K562 (cell line): ENCODE measurements at regions not wholly inside any gene's neighbourhood (a gene's known extent, or its start where the extent isn't known, plus 50 kb on each side); places are given as distances from the start of the nearest gene placed in this dataset.

Experiments
- ATAC-seq: fragments of 200-7000 bp; cut with Tn5 transposase; 3 replicates; pipeline ENCODE4 v1.9.1; 2020; ENCODE audit warnings: moderate library complexity
- BruUV-seq: library from RNA; stranded (reverse); fragments of 400-500 nt; replicated peaks from 2 replicates; lab custom pipeline; 2021; lab: Mats Ljungman, UMichigan
- CTCF ChIA-PET: fragments of 300-600 bp; formaldehyde crosslinking; extraction: SDS; loops from one replicate; lab custom pipeline; 2021; ENCODE audit warnings: low intra/inter-chr PET ratio; lab: Yijun Ruan, JAX
- POLR2A ChIA-PET: fragments of 300-600, 350-650 bp; sonication (Branson Sonifier 250); formaldehyde crosslinking; extraction: SDS; loops from one replicate; lab custom pipeline; 2021; ENCODE audit warnings: antibody characterized with exemption, inconsistent platforms; lab: Yijun Ruan, JAX
- DNase-seq, 4 experiments: peaks; one replicate each; pipeline versions ENCODE4 v3.0.0 to v3.0.0-alpha.2; 2011 to 2018; ENCODE audit warnings: low spot score in 3 of 4, mixed read lengths in 3 of 4; ENCODE audit errors: extremely low read depth in 1 of 4
- FAIRE-seq: peaks from 2 replicates; lab custom pipeline; 2011; peaks lifted over from hg19 to GRCh38; lab: Jason Lieb, UNC
- H2AFZ ChIP-seq: 2 replicates; pipeline ENCODE4 v1.6.0; 2011; ENCODE audit warnings: low read depth, low read length, control low read depth, inconsistent platforms
- H3K27ac ChIP-seq: fragments of 200-600 bp; 3 replicates; pipeline ENCODE4 v1.8.0; 2011; ENCODE audit warnings: low read depth, mild to moderate bottlenecking, control low read depth, inconsistent platforms, low read length, moderate library complexity, mixed read lengths; ENCODE audit errors: extremely low read depth
- H3K27me3 ChIP-seq, 2 experiments: fragments of 300-600 bp in 1 of 2; 2 replicates in 1 of 2; 3 replicates in 1 of 2; pipeline versions ENCODE4 v1.6.0 to v1.8.0; 2011; ENCODE audit warnings: inconsistent platforms in 2 of 2, low read length in 2 of 2, mild to moderate bottlenecking in 1 of 2, mixed read lengths in 1 of 2, moderate library complexity in 1 of 2; ENCODE audit not compliant: control insufficient read depth in 2 of 2, insufficient read depth in 2 of 2
- H3K36me3 ChIP-seq: fragments of 300-600 bp; 3 replicates; pipeline ENCODE4 v1.8.0; 2011; ENCODE audit warnings: mild to moderate bottlenecking, low read length, inconsistent platforms; ENCODE audit not compliant: control insufficient read depth, insufficient read depth
- H3K4me1 ChIP-seq, 2 experiments: fragments of 200-600 bp in 1 of 2; replicated peaks in 1 of 2; 2 replicates in 1 of 2; 3 replicates in 1 of 2; pipeline versions ENCODE4 v1.5.1 to v1.8.0; 2011; ENCODE audit warnings: inconsistent platforms in 2 of 2, low read length in 2 of 2, mild to moderate bottlenecking in 1 of 2, mixed read lengths in 1 of 2, moderate library complexity in 1 of 2; ENCODE audit not compliant: control insufficient read depth in 2 of 2, insufficient read depth in 2 of 2
- H3K4me2 ChIP-seq: 2 replicates; pipeline ENCODE4 v1.6.1; 2011; ENCODE audit warnings: low read length, control low read depth, inconsistent platforms, mixed read lengths; ENCODE audit not compliant: insufficient read depth
- H3K4me3 ChIP-seq: fragments of 200-600 bp; sonication (generic), shearing (Covaris generic); 2 replicates; pipeline ENCODE4 v1.5.1; 2016; ENCODE audit warnings: control low read depth, inconsistent platforms
- H3K79me2 ChIP-seq: fragments of 200-600 bp; 3 replicates; pipeline ENCODE4 v1.8.0; 2011; ENCODE audit warnings: low read length, inconsistent platforms; ENCODE audit not compliant: control insufficient read depth, insufficient read depth
- H3K9ac ChIP-seq, 2 experiments: 2 replicates each; pipeline versions ENCODE4 v1.6.0 to v1.6.1; 2011; ENCODE audit warnings: low read depth in 2 of 2, low read length in 2 of 2, control low read depth in 1 of 2, inconsistent platforms in 1 of 2, mild to moderate bottlenecking in 1 of 2, mixed read lengths in 1 of 2; ENCODE audit not compliant: insufficient read depth in 1 of 2
- H3K9me1 ChIP-seq: one replicate; pipeline ENCODE4 v1.6.0; 2011; ENCODE audit warnings: inconsistent platforms, mild to moderate bottlenecking, low read length, moderate library complexity; ENCODE audit not compliant: control insufficient read depth, insufficient read depth
- H3K9me3 ChIP-seq: replicated peaks from 2 replicates; pipeline ENCODE4 v1.5.1; 2011; ENCODE audit warnings: low read depth, low read length, inconsistent platforms; ENCODE audit not compliant: control insufficient read depth, insufficient read depth
- H4K20me1 ChIP-seq: replicated peaks from 2 replicates; pipeline ENCODE4 v1.6.1; 2011; ENCODE audit warnings: low read length, inconsistent platforms, mixed read lengths; ENCODE audit not compliant: control insufficient read depth, insufficient read depth
- CTBP1 ChIP-seq: fragments of 450-650 bp; IDR thresholded peaks from 2 replicates; pipeline ENCODE4 v1.6.1; 2016; ENCODE audit warnings: borderline replicate concordance
- ETV1 ChIP-seq: fragments of 450-650 bp; conservative IDR thresholded peaks from 2 replicates; pipeline ENCODE4 v1.6.1; 2016; ENCODE audit warnings: missing genetic modification characterization, control low read depth, low read depth, missing compliant biosample characterization
- FIP1L1 ChIP-seq: fragments of 200-400 bp; formaldehyde crosslinking; IDR thresholded peaks from 2 replicates; pipeline ENCODE4 v1.6.1; 2018; ENCODE audit warnings: mild to moderate bottlenecking, low read depth, low read length; ENCODE audit not compliant: poor library complexity, severe bottlenecking
- GTF2B ChIP-seq: IDR thresholded peaks from 2 replicates; pipeline ENCODE4 v1.6.1; 2011; ENCODE audit not compliant: insufficient read length; ENCODE audit errors: extremely low read depth
- HMG20A ChIP-seq: fragments of 450-650 bp; formaldehyde crosslinking; conservative IDR thresholded peaks from 2 replicates; pipeline ENCODE4 v1.4.0; 2020; ENCODE audit warnings: mild to moderate bottlenecking, mixed read lengths
- HOXB6 ChIP-seq: fragments of 250-450 bp; sonication (Bioruptor Pico); IDR thresholded peaks from 2 replicates; pipeline ENCODE4 v1.5.1; 2022; ENCODE audit warnings: mild to moderate bottlenecking, borderline replicate concordance
- KAT2B ChIP-seq: IDR thresholded peaks from one replicate; pipeline ENCODE4 v1.6.1; 2012; ENCODE audit warnings: low read depth, mild to moderate bottlenecking, control low read depth, inconsistent platforms, low read length, moderate library complexity
- NRF1 ChIP-seq, 2 experiments: fragments of 450-650 bp; IDR thresholded peaks in 1 of 2; conservative IDR thresholded peaks in 1 of 2; 2 replicates each; pipeline ENCODE4 v1.6.1; 2014; ENCODE audit warnings: mild to moderate bottlenecking in 2 of 2
- NUFIP1 ChIP-seq: fragments of 450-650 bp; IDR thresholded peaks from 2 replicates; pipeline ENCODE4 v1.6.1; 2018; ENCODE audit not compliant: partially characterized antibody
- RBM17 ChIP-seq: fragments of 200-400 bp; formaldehyde crosslinking; IDR thresholded peaks from 2 replicates; pipeline ENCODE4 v1.6.1; 2017; ENCODE audit warnings: low read depth, mild to moderate bottlenecking, low read length, borderline replicate concordance
- STAG1 ChIP-seq: sonication (generic); formaldehyde crosslinking; IDR thresholded peaks from 2 replicates; pipeline ENCODE4 v1.5.0; 2020; ENCODE audit warnings: missing genetic modification reagents, borderline replicate concordance
- TAL1 ChIP-seq: fragments of 450-650 bp; IDR thresholded peaks from 2 replicates; pipeline ENCODE4 v1.6.1; 2016; ENCODE audit warnings: mild to moderate bottlenecking
- ZNF431 ChIP-seq: sonication (generic); formaldehyde crosslinking; IDR thresholded peaks from 2 replicates; pipeline ENCODE4 v1.8.0; 2022; ENCODE audit warnings: mild to moderate bottlenecking, missing genetic modification reagents
- ZNF764 ChIP-seq: fragments of 250-450 bp; sonication (Bioruptor Pico); IDR thresholded peaks from 2 replicates; pipeline ENCODE4 v1.4.0; 2020; ENCODE audit warnings: low read depth, mild to moderate bottlenecking, moderate library complexity
- ZNF830 ChIP-seq: fragments of 250-450 bp; sonication (Bioruptor Pico); IDR thresholded peaks from 2 replicates; pipeline ENCODE4 v1.5.0; 2021; ENCODE audit warnings: mild to moderate bottlenecking
- ZSCAN32 ChIP-seq: fragments of 450-650 bp; formaldehyde crosslinking; IDR thresholded peaks from 2 replicates; pipeline ENCODE4 v1.4.0; 2020; ENCODE audit warnings: mild to moderate bottlenecking, moderate library complexity
- WGBS: fragments of 100-300 bp; shearing (Covaris generic); methylation state at CpG from one replicate; pipeline ENCODE4 v1.1.6; 2016; ENCODE audit warnings: low coverage, mixed read lengths; ENCODE audit not compliant: insufficient coverage; ENCODE audit errors: missing lambda C conversion rate; 5-methylcytosine and 5-hydroxymethylcytosine counted together
- in situ Hi-C: fragments of 300-500 bp; cut with MboI; formaldehyde crosslinking; loops from 4 replicates; pipeline ENCODE4 v1.15.0; 2018; ENCODE audit warnings: inconsistent platforms, mixed read lengths
- intact Hi-C: fragments of 100-400 bp; cut with micrococcal nuclease; formaldehyde crosslinking; loops from 2 replicates; pipeline ENCODE4 v1.14.2; 2022

GRCh38 chr2:23323198-23323916, 61.6 kb upstream of the KLHL29 start:
- POLR2A ChIA-PET = no interaction called here
- Histone ChIP-seq H3K4me1 (no peaks in the 10 kb centered on the region), H3K36me3 (no peaks in the 10 kb centered on the region), H3K27ac (no peak overlapping the region), H3K4me3 (no peak overlapping the region), H3K9me3 (no peaks in the 10 kb centered on the region), H3K79me2 (no peaks in the 10 kb centered on the region), H3K4me2 (no peak overlapping the region), H2AFZ (no peak overlapping the region), H3K9me1 (no peaks in the 10 kb centered on the region), H3K9ac (no peak overlapping the region), H3K27me3 (peaks cover 0 to 22% of the 10 kb centered on the region in 2 experiments; a peak in 2 of 5 replicates), H4K20me1 (no peaks in the 10 kb centered on the region)
- no peak for ATAC-seq
- WGBS = 1% methylated on average over 19 of the region's 19 CpGs
- FAIRE-seq = no peak
- CTCF ChIA-PET = no interaction called here
- in situ Hi-C loops = no loop called here
- DNase-seq = no peak
- no TSS peak for BruUV-seq
- TF ChIP-seq RBM17 (no peak), ETV1 (tag) (no peak), TAL1 (no peak), STAG1 (CRISPR knock-in tag) (no peak), HMG20A (CRISPR knock-in tag) (no peak), ZNF764 (CRISPR knock-in tag) (no peak), CTBP1 (no peak), ZNF830 (no peak), FIP1L1 (no peak), KAT2B (no peak), GTF2B (no peak), HOXB6 (CRISPR knock-in tag) (no peak), ZSCAN32 (no peak), NRF1 (conservative IDR thresholded peaks at IDR 0.05 in 1 of 2, IDR thresholded peaks at IDR 0.05 in 1 of 2) (no peak), NUFIP1 (no peak), ZNF431 (CRISPR knock-in tag) (no peak)
- intact Hi-C loops = no loop called here
